Upper lobe of left lung (tissue), 6 donors: ENCODE measurements at regions not wholly inside any gene's neighbourhood (a gene's known extent, or its start where the extent isn't known, plus 50 kb on each side); places are given as distances from the start of the nearest gene placed in this dataset.

Experiments
- ATAC-seq, 2 donors: fragments of 200-7000 bp; cut with Tn5 transposase; one replicate each; pipeline ENCODE4 v1.9.1; 2022; ENCODE audit warnings: mild to moderate bottlenecking in 2 of 2, moderate library complexity in 2 of 2; ENCODE audit not compliant: low FRiP score in 2 of 2
- DNase-seq, 2 donors: peaks; one replicate each; pipeline ENCODE4 v3.0.0-alpha.2; 2019 to 2020
- H3K27ac ChIP-seq, 4 donors: fragments of 200-600 bp; sonication (generic); one replicate each; pipeline ENCODE4 v1.5.1; 2016 to 2019
- H3K27me3 ChIP-seq, 4 donors: fragments of 200-600 bp; sonication (generic); one replicate each; pipeline ENCODE4 v1.5.1; 2017 to 2019
- H3K36me3 ChIP-seq, 4 donors: fragments of 200-600 bp; sonication (generic); one replicate each; pipeline ENCODE4 v1.5.1; 2016 to 2019
- H3K4me1 ChIP-seq, 4 donors: fragments of 200-600 bp; sonication (generic); one replicate each; pipeline ENCODE4 v1.5.1; 2018 to 2019
- H3K4me3 ChIP-seq, 4 donors: fragments of 200-600 bp; sonication (generic); one replicate each; pipeline ENCODE4 v1.5.1; 2017 to 2019; ENCODE audit warnings: mild to moderate bottlenecking in 2 of 4, moderate library complexity in 1 of 4
- H3K9me3 ChIP-seq, 4 donors: fragments of 200-600 bp; sonication (generic); one replicate each; pipeline ENCODE4 v1.5.1; 2018 to 2019
- CTCF ChIP-seq, 6 experiments: fragments of 450-650 bp in 4 of 6; fragments of 200-600 bp in 2 of 6; sonication (generic) in 2 of 6; IDR thresholded peaks; one replicate each; pipeline ENCODE4 v1.5.1; 2016 to 2019; ENCODE audit warnings: antibody characterized with exemption in 6 of 6
- EP300 ChIP-seq, 4 donors: sonication (generic); formaldehyde crosslinking; IDR thresholded peaks; one replicate each; pipeline ENCODE4 v1.5.1; 2017; ENCODE audit warnings: antibody characterized with exemption in 4 of 4, control low read depth in 2 of 4
- POLR2A ChIP-seq, 4 donors: fragments of 450-650 bp; IDR thresholded peaks; one replicate each; pipeline ENCODE4 v1.5.1; 2016 to 2017; ENCODE audit warnings: antibody characterized with exemption in 4 of 4, mild to moderate bottlenecking in 2 of 4
- POLR2AphosphoS5 ChIP-seq, 2 donors: sonication (generic); formaldehyde crosslinking; IDR thresholded peaks; one replicate each; pipeline ENCODE4 v1.5.1; 2017; ENCODE audit warnings: antibody characterized with exemption in 2 of 2
- WGBS, 2 donors: methylation state at CpG; one replicate each; pipeline ENCODE4 v1.1.5; 2017 to 2018; 5-methylcytosine and 5-hydroxymethylcytosine counted together
- donor health status: DM: no; HTN: no; CAD: no; lungs with moderate emphysema.
- donor health status: DM: no; HTN: yes; CAD: no; lungs with severe emphysema.

- ATAC-seq: no peak
- H3K4me1 ChIP-seq: no peaks in the 10 kb centered on the region
- no peaks in the 10 kb centered on the region for H3K36me3 ChIP-seq
- H3K27ac ChIP-seq: no peak overlapping the region
- H3K4me3 ChIP-seq: no peak overlapping the region
- WGBS, 2 donors: 74 to 90% methylated on average over 4 of the region's 4 CpGs
- TF ChIP-seq EP300 (IDR thresholded peaks at IDR 0.05): no peak
- no peak for TF ChIP-seq POLR2AphosphoS5 (IDR thresholded peaks at IDR 0.05)
- no peak for TF ChIP-seq CTCF (IDR thresholded peaks at IDR 0.05)
- TF ChIP-seq POLR2A (IDR thresholded peaks at IDR 0.05): no peak
- no peaks in the 10 kb centered on the region for H3K9me3 ChIP-seq
- DNase-seq: peak in 1 of 2 donors; percentile 22
- H3K27me3 ChIP-seq: no peaks in the 10 kb centered on the region
Observed at GRCh38 chr2:204122425-204122824, 185.9 kb downstream of the ICOS start.

GRCh38 chr2:204124140-204124750, 187.7 kb downstream of the ICOS start:
- H3K9me3 ChIP-seq: no peaks in the 10 kb centered on the region
- WGBS, 2 donors: 91 to 94% methylated on average over 3 of the region's 3 CpGs
- no peaks in the 10 kb centered on the region for H3K4me1 ChIP-seq
- ATAC-seq: no peak
- DNase-seq: no peak
- no peaks in the 10 kb centered on the region for H3K27me3 ChIP-seq
- H3K27ac ChIP-seq: no peak overlapping the region
- no peak overlapping the region for H3K4me3 ChIP-seq
- TF ChIP-seq EP300 (IDR thresholded peaks at IDR 0.05): no peak
- no peak for TF ChIP-seq POLR2AphosphoS5 (IDR thresholded peaks at IDR 0.05)
- TF ChIP-seq CTCF (IDR thresholded peaks at IDR 0.05): no peak
- no peak for TF ChIP-seq POLR2A (IDR thresholded peaks at IDR 0.05)
- H3K36me3 ChIP-seq: no peaks in the 10 kb centered on the region

- TF ChIP-seq POLR2AphosphoS5 (IDR thresholded peaks at IDR 0.05) (no peak), CTCF (IDR thresholded peaks at IDR 0.05) (no peak), EP300 (IDR thresholded peaks at IDR 0.05) (no peak), POLR2A (IDR thresholded peaks at IDR 0.05) (no peak)
- no peak for ATAC-seq
- no peaks in the 10 kb centered on the region for H3K9me3 ChIP-seq
- no peaks in the 10 kb centered on the region for H3K27me3 ChIP-seq
- DNase-seq: no peak
- H3K4me1 ChIP-seq: no peaks in the 10 kb centered on the region
- no peaks in the 10 kb centered on the region for H3K36me3 ChIP-seq
- no peak overlapping the region for H3K4me3 ChIP-seq
- WGBS, 2 donors: 90 to 92% methylated on average over 3 of the region's 3 CpGs
- H3K27ac ChIP-seq: no peak overlapping the region
Observed at GRCh38 chr2:204126705-204127104, 190.1 kb downstream of the ICOS start.

GRCh38 chr2:204127238-204127637, 190.7 kb downstream of the ICOS start:
- H3K4me3 ChIP-seq: no peak overlapping the region
- no peak for DNase-seq
- H3K27me3 ChIP-seq: no peaks in the 10 kb centered on the region
- no peaks in the 10 kb centered on the region for H3K9me3 ChIP-seq
- no peaks in the 10 kb centered on the region for H3K36me3 ChIP-seq
- WGBS, 2 donors: 59 to 66% methylated on average over 2 of the region's 2 CpGs
- ATAC-seq: no peak
- H3K27ac ChIP-seq: no peak overlapping the region
- H3K4me1 ChIP-seq: no peaks in the 10 kb centered on the region
- TF ChIP-seq POLR2AphosphoS5 (IDR thresholded peaks at IDR 0.05): no peak
- TF ChIP-seq CTCF (IDR thresholded peaks at IDR 0.05): no peak
- no peak for TF ChIP-seq POLR2A (IDR thresholded peaks at IDR 0.05)
- TF ChIP-seq EP300 (IDR thresholded peaks at IDR 0.05): no peak

GRCh38 chr2:204129591-204130294, 193.2 kb downstream of the ICOS start:
- Histone ChIP-seq H3K4me1 (no peaks in the 10 kb centered on the region), H3K4me3 (no peak overlapping the region), H3K9me3 (no peaks in the 10 kb centered on the region), H3K36me3 (no peaks in the 10 kb centered on the region), H3K27me3 (no peaks in the 10 kb centered on the region), H3K27ac (no peak overlapping the region)
- DNase-seq (no peak), ATAC-seq (no peak)
- WGBS, 2 donors: 84 to 86% methylated on average over 13 of the region's 13 CpGs
- no peak for TF ChIP-seq CTCF (IDR thresholded peaks at IDR 0.05)
- no peak for TF ChIP-seq POLR2AphosphoS5 (IDR thresholded peaks at IDR 0.05)
- TF ChIP-seq POLR2A (IDR thresholded peaks at IDR 0.05): no peak
- no peak for TF ChIP-seq EP300 (IDR thresholded peaks at IDR 0.05)
